Esophagus muscularis mucosa (tissue), 3 donors: ENCODE measurements at regions not wholly inside any gene's neighbourhood (a gene's known extent, or its start where the extent isn't known, plus 50 kb on each side); places are given as distances from the start of the nearest gene placed in this dataset.

Experiments used
- POLR2AphosphoS5 ChIP-seq, 2 donors: sonication (generic); formaldehyde crosslinking; IDR thresholded peaks; one replicate each; pipeline ENCODE4 v1.6.1; 2017; ENCODE audit warnings: antibody characterized with exemption in 2 of 2
- TF ChIP-seq, protein P1 (sequence below), 3 experiments: fragments of 200-600 bp in 2 of 3; fragments of 450-650 bp in 1 of 3; sonication (generic) in 2 of 3; IDR thresholded peaks; one replicate each; pipeline ENCODE4 v1.5.1; 2017 to 2019; ENCODE audit warnings: antibody characterized with exemption in 3 of 3, mild to moderate bottlenecking in 2 of 3, moderate library complexity in 1 of 3

DNA sequence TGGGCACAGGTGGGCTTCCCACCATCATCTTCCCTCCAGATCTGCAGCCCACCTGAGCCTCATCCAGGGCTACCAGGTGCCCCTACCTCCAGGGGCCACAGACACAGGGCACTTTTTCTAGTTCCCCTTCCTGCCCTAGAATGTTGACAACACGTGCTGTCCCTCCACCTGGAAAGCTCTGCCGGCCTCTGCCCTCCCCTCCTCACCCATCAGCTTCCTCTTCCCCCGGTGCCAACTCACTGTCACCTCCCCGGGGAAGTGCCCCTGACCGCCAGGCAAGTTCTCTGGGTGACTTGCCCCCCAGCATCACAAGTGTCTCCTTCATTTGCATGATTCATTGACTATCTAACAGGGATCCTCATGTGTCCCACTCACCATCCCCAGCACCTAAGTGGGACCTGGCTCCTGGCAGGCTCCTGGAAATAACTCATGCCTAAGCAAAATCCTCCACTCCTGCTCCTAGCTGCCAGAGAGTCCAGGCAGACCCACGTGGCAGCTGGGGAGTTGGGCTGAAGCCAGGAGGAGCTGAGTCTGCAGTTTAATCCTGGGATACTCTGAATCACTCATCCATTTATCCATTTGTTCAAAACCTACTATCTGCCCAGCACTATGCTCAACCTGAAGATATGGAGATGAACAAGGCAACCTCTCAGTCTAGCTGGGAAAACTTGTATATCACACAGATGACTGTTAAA, 304.4 kb downstream of the FOXL1 start:
- TF ChIP-seq, protein P1, sequence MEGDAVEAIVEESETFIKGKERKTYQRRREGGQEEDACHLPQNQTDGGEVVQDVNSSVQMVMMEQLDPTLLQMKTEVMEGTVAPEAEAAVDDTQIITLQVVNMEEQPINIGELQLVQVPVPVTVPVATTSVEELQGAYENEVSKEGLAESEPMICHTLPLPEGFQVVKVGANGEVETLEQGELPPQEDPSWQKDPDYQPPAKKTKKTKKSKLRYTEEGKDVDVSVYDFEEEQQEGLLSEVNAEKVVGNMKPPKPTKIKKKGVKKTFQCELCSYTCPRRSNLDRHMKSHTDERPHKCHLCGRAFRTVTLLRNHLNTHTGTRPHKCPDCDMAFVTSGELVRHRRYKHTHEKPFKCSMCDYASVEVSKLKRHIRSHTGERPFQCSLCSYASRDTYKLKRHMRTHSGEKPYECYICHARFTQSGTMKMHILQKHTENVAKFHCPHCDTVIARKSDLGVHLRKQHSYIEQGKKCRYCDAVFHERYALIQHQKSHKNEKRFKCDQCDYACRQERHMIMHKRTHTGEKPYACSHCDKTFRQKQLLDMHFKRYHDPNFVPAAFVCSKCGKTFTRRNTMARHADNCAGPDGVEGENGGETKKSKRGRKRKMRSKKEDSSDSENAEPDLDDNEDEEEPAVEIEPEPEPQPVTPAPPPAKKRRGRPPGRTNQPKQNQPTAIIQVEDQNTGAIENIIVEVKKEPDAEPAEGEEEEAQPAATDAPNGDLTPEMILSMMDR (IDR thresholded peaks at IDR 0.05) = no peak
- TF ChIP-seq POLR2AphosphoS5 (IDR thresholded peaks at IDR 0.05) = no peak
